B cell (primary cell): ENCODE measurements at regions not wholly inside any gene's neighbourhood (a gene's known extent, or its start where the extent isn't known, plus 50 kb on each side); places are given as distances from the start of the nearest gene placed in this dataset.

Experiments
- ATAC-seq: fragments of 200-7000 bp; cut with Tn5 transposase; one replicate; pipeline ENCODE4 v1.10.0; 2021; ENCODE audit warnings: low read depth, mild to moderate bottlenecking, moderate number of reproducible peaks, moderate library complexity
- CTCF ChIA-PET: fragments of 350-600 bp; sonication (Branson Sonifier 250); formaldehyde crosslinking; loops from one replicate; lab custom pipeline; 2021; ENCODE audit warnings: antibody characterized with exemption, inconsistent platforms; lab: Charles Lee
- POLR2A ChIA-PET: fragments of 350-600 bp; sonication (Branson Sonifier 250); formaldehyde crosslinking; loops from one replicate; lab custom pipeline; 2021; ENCODE audit warnings: antibody characterized with exemption; lab: Charles Lee
- DNase-seq: peaks from one replicate; pipeline ENCODE4 v3.0.0; 2013
- H2AFZ ChIP-seq: 2 replicates; pipeline ENCODE4 v1.6.1; 2012; ENCODE audit warnings: mild to moderate bottlenecking, low read depth, low read length; ENCODE audit not compliant: insufficient read depth, poor library complexity, severe bottlenecking
- H3K27ac ChIP-seq, 2 donors: 1 replicate in 1 of 2; 2 replicates in 1 of 2; pipeline ENCODE4 v1.5.1; 2012 to 2013; ENCODE audit warnings: low read length in 2 of 2, mild to moderate bottlenecking in 2 of 2, moderate library complexity in 1 of 2
- H3K27me3 ChIP-seq, 4 experiments: fragments of 200-600 bp in 1 of 4; sonication (generic) in 1 of 4; replicated peaks in 1 of 4; 1 replicate in 2 of 4; 2 replicates in 2 of 4; pipeline versions ENCODE4 v1.6.1 to v1.7.0; 2013 to 2016; ENCODE audit warnings: low read length in 3 of 4, mild to moderate bottlenecking in 2 of 4, mixed read lengths in 1 of 4, moderate library complexity in 1 of 4; ENCODE audit not compliant: insufficient read depth in 4 of 4, control insufficient read depth in 3 of 4; ENCODE audit errors: control extremely low read depth in 1 of 4
- H3K36me3 ChIP-seq, 2 experiments: replicated peaks in 1 of 2; 1 replicate in 1 of 2; 2 replicates in 1 of 2; pipeline versions ENCODE4 v1.6.1 to v1.7.1; 2013; ENCODE audit warnings: low read length in 1 of 2; ENCODE audit not compliant: insufficient read depth in 2 of 2, control insufficient read depth in 1 of 2; ENCODE audit errors: control extremely low read depth in 1 of 2, extremely low read depth in 1 of 2
- H3K4me1 ChIP-seq, 2 donors: fragments of 200-600 bp in 1 of 2; sonication (generic) in 1 of 2; 1 replicate in 1 of 2; 2 replicates in 1 of 2; pipeline versions ENCODE4 v1.5.1 to v1.6.1; 2013 to 2017; ENCODE audit warnings: low read length in 2 of 2; ENCODE audit not compliant: control insufficient read depth in 2 of 2, insufficient read depth in 2 of 2
- H3K4me2 ChIP-seq: replicated peaks from 2 replicates; pipeline ENCODE3; 2012; ENCODE audit warnings: mild to moderate bottlenecking, low read depth, low read length; ENCODE audit not compliant: poor library complexity, severe bottlenecking
- H3K4me3 ChIP-seq, 5 experiments: fragments of 200-600 bp in 1 of 5; sonication (generic) in 1 of 5; 1 replicate in 3 of 5; 2 replicates in 2 of 5; pipeline versions ENCODE4 v1.5.1 to v1.7.0; 2011 to 2016; ENCODE audit warnings: low read length in 4 of 5, mild to moderate bottlenecking in 4 of 5, low read depth in 2 of 5, control low read depth in 1 of 5, moderate library complexity in 1 of 5; ENCODE audit not compliant: insufficient read depth in 1 of 5; ENCODE audit errors: control extremely low read depth in 1 of 5, extremely low read depth in 1 of 5
- H3K79me2 ChIP-seq: fragments of 200-600 bp; sonication (generic); one replicate; pipeline ENCODE4 v1.6.0; 2016; ENCODE audit warnings: low read length; ENCODE audit not compliant: control insufficient read depth, insufficient read depth
- H3K9ac ChIP-seq: fragments of 200-600 bp; sonication (generic); 2 replicates; pipeline ENCODE4 v1.6.1; 2017; ENCODE audit warnings: mild to moderate bottlenecking, low read length, moderate library complexity
- H3K9me3 ChIP-seq, 3 donors: one replicate each; pipeline versions ENCODE4 v1.6.1 to v1.7.1; 2013; ENCODE audit warnings: low read length in 2 of 3; ENCODE audit not compliant: control insufficient read depth in 2 of 3, insufficient read depth in 1 of 3; ENCODE audit errors: control extremely low read depth in 1 of 3
- H4K20me1 ChIP-seq: 2 replicates; pipeline ENCODE4 v1.6.0; 2012; ENCODE audit warnings: mild to moderate bottlenecking, low read length; ENCODE audit not compliant: insufficient read depth, control insufficient read depth, poor library complexity, severe bottlenecking
- H3K27ac Mint-ChIP-seq: one replicate; pipeline ENCODE4 v1.8.0; 2021; ENCODE audit warnings: mixed read lengths
- H3K27me3 Mint-ChIP-seq: one replicate; pipeline ENCODE4 v1.8.0; 2021; ENCODE audit warnings: mixed read lengths
- H3K4me1 Mint-ChIP-seq: one replicate; pipeline ENCODE4 v1.8.0; 2021; ENCODE audit warnings: mixed read lengths
- H3K4me3 Mint-ChIP-seq: one replicate; pipeline ENCODE4 v1.8.0; 2021; ENCODE audit warnings: mixed read lengths
- H3K9me3 Mint-ChIP-seq: one replicate; pipeline ENCODE4 v1.8.0; 2022; ENCODE audit warnings: mixed read lengths; ENCODE audit not compliant: insufficient read depth
- CTCF ChIP-seq: fragments of 200-600 bp; IDR thresholded peaks from one replicate; pipeline ENCODE4 v1.8.0; 2022; ENCODE audit warnings: antibody characterized with exemption, mild to moderate bottlenecking
- EZH2 ChIP-seq: IDR thresholded peaks from 2 replicates; pipeline ENCODE4 v1.6.1; 2012; ENCODE audit warnings: borderline replicate concordance, low read depth, mild to moderate bottlenecking, moderate library complexity, low read length; ENCODE audit not compliant: insufficient read depth, poor library complexity, severe bottlenecking
- WGBS: methylation state at CpG from one replicate; pipeline ENCODE4 v1.1.5; 2013; ENCODE audit warnings: missing lambda C conversion rate; ENCODE audit not compliant: insufficient coverage; 5-methylcytosine and 5-hydroxymethylcytosine counted together
- intact Hi-C: fragments of 100-400 bp; cut with micrococcal nuclease; formaldehyde crosslinking; loops from one replicate; pipeline ENCODE4 v1.10.0; 2022

GRCh38 chr1:187871177-187871845 is 1042.6 kb downstream of the PLA2G4A start:
- Mint-ChIP-seq H3K27ac (no peak overlapping the region), H3K9me3 (peaks cover 6% of the 10 kb centered on the region), H3K4me1 (no peaks in the 10 kb centered on the region), H3K27me3 (no peaks in the 10 kb centered on the region), H3K4me3 (no peak overlapping the region)
- intact Hi-C loops: no loop called here
- H2AFZ ChIP-seq: no peak overlapping the region
- WGBS: no CpG with 5 or more reads among the region's 2 CpGs
- no peak overlapping the region for H3K9ac ChIP-seq
- H3K27ac ChIP-seq: no peak overlapping the region
- no peaks in the 10 kb centered on the region for H3K36me3 ChIP-seq
- H3K4me2 ChIP-seq: no peak overlapping the region
- no peaks in the 10 kb centered on the region for H4K20me1 ChIP-seq
- no peak for ATAC-seq
- ChIA-PET POLR2A (no interaction called here), CTCF (no interaction called here)
- no peaks in the 10 kb centered on the region for H3K9me3 ChIP-seq
- no peaks in the 10 kb centered on the region for H3K27me3 ChIP-seq
- no peaks in the 10 kb centered on the region for H3K79me2 ChIP-seq
- no peaks in the 10 kb centered on the region for H3K4me1 ChIP-seq
- no peak for DNase-seq
- no peak overlapping the region for H3K4me3 ChIP-seq
- TF ChIP-seq EZH2: no peak
- TF ChIP-seq CTCF: no peak

- no peaks in the 10 kb centered on the region for H3K4me1 ChIP-seq
- H3K27ac Mint-ChIP-seq: no peak overlapping the region
- no peak for DNase-seq
- H3K4me3 ChIP-seq: no peak overlapping the region
- TF ChIP-seq EZH2: no peak
- TF ChIP-seq CTCF: no peak
- no peaks in the 10 kb centered on the region for H3K27me3 ChIP-seq
- no peak overlapping the region for H2AFZ ChIP-seq
- no peaks in the 10 kb centered on the region for H3K27me3 Mint-ChIP-seq
- intact Hi-C loops: no loop called here
- ChIA-PET POLR2A (no interaction called here), CTCF (no interaction called here)
- no peaks in the 10 kb centered on the region for H3K79me2 ChIP-seq
- no peak overlapping the region for H3K4me2 ChIP-seq
- WGBS: no CpG with 5 or more reads among the region's 3 CpGs
- H3K9ac ChIP-seq: no peak overlapping the region
- no peaks in the 10 kb centered on the region for H3K9me3 ChIP-seq
- no peak overlapping the region for H3K27ac ChIP-seq
- no peaks in the 10 kb centered on the region for H3K36me3 ChIP-seq
- H4K20me1 ChIP-seq: no peaks in the 10 kb centered on the region
- no peak for ATAC-seq
- no peaks in the 10 kb centered on the region for H3K4me1 Mint-ChIP-seq
- peaks cover 6% of the 10 kb centered on the region for H3K9me3 Mint-ChIP-seq
- no peak overlapping the region for H3K4me3 Mint-ChIP-seq
Measured at GRCh38 chr1:187872550-187872949, 1043.8 kb downstream of the PLA2G4A start.
